GM12878 (cell line): ENCODE measurements at regions not wholly inside any gene's neighbourhood (a gene's known extent, or its start where the extent isn't known, plus 50 kb on each side); places are given as distances from the start of the nearest gene placed in this dataset.

Experiments
- ATAC-seq: fragments of 200-7000 bp; cut with Tn5 transposase; 3 replicates; pipeline ENCODE4 v1.9.1; 2020; ENCODE audit warnings: mild to moderate bottlenecking, moderate library complexity
- BruUV-seq: library from RNA; stranded (reverse); fragments of 400-500 nt; replicated peaks from 2 replicates; lab custom pipeline; 2021; lab: Mats Ljungman, UMichigan
- CTCF ChIA-PET: fragments of 300-600 bp; sonication (Branson Sonifier 250); formaldehyde crosslinking; extraction: SDS; loops from one replicate; lab custom pipeline; 2021; ENCODE audit warnings: inconsistent platforms; lab: Yijun Ruan, JAX
- POLR2A ChIA-PET: fragments of 350-600 bp; formaldehyde crosslinking; extraction: SDS; loops from one replicate; lab custom pipeline; 2021; ENCODE audit warnings: inconsistent platforms; lab: Charles Lee
- RAD21 ChIA-PET: fragments of 300-600 bp; sonication (Branson Sonifier 250); formaldehyde crosslinking; loops from one replicate; lab custom pipeline; 2023; ENCODE audit warnings: antibody characterized with exemption; ENCODE audit not compliant: unreplicated experiment; lab: Charles Lee
- SMC1A ChIA-PET: fragments of 300-600 bp; sonication (Branson Sonifier 250); formaldehyde crosslinking; loops from one replicate; lab custom pipeline; 2023; ENCODE audit not compliant: unreplicated experiment, uncharacterized antibody; lab: Charles Lee
- DNase-seq: peaks from one replicate; pipeline ENCODE4 v3.0.0-alpha.2; 2011; ENCODE audit warnings: low read depth, low spot score
- FAIRE-seq: peaks from 3 replicates; lab custom pipeline; 2011; peaks lifted over from hg19 to GRCh38; lab: Jason Lieb, UNC
- H2AFZ ChIP-seq: 2 replicates; pipeline ENCODE4 v1.6.0; 2011; ENCODE audit warnings: low read depth, low read length, control low read depth; ENCODE audit not compliant: control insufficient read depth
- H3K27ac ChIP-seq: 2 replicates; pipeline ENCODE4 v1.5.1; 2011; ENCODE audit warnings: control low read depth; ENCODE audit not compliant: control insufficient read depth, insufficient read depth
- H3K27me3 ChIP-seq, 2 experiments: replicated peaks in 1 of 2; 2 replicates each; pipeline versions ENCODE4 v1.6.0 to v1.6.1; 2011; ENCODE audit warnings: low read length in 1 of 2; ENCODE audit not compliant: control insufficient read depth in 2 of 2, insufficient read depth in 2 of 2
- H3K36me3 ChIP-seq, 2 experiments: 2 replicates each; pipeline ENCODE4 v1.5.1; 2011; ENCODE audit warnings: low read length in 1 of 2; ENCODE audit not compliant: control insufficient read depth in 2 of 2, insufficient read depth in 2 of 2
- H3K4me1 ChIP-seq: 2 replicates; pipeline ENCODE4 v1.6.1; 2011; ENCODE audit warnings: mild to moderate bottlenecking, low read length, moderate library complexity, mixed read lengths; ENCODE audit not compliant: control insufficient read depth, insufficient read depth
- H3K4me2 ChIP-seq: 2 replicates; pipeline ENCODE4 v1.6.0; 2011; ENCODE audit warnings: control low read depth; ENCODE audit not compliant: control insufficient read depth, insufficient read depth
- H3K4me3 ChIP-seq: fragments of 200-600 bp; sonication (generic); 2 replicates; pipeline ENCODE4 v1.5.1; 2016
- H3K79me2 ChIP-seq: 2 replicates; pipeline ENCODE4 v1.6.0; 2011; ENCODE audit warnings: low read length; ENCODE audit not compliant: control insufficient read depth, insufficient read depth
- H3K9ac ChIP-seq: 2 replicates; pipeline ENCODE4 v1.8.0; 2011; ENCODE audit warnings: low read length, control low read depth, mixed read lengths; ENCODE audit not compliant: control insufficient read depth, insufficient read depth
- H3K9me3 ChIP-seq: replicated peaks from 3 replicates; pipeline ENCODE4 v1.5.1; 2011; ENCODE audit warnings: mild to moderate bottlenecking, low read length; ENCODE audit not compliant: control insufficient read depth, insufficient read depth
- H4K20me1 ChIP-seq: 2 replicates; pipeline ENCODE4 v1.6.0; 2011; ENCODE audit not compliant: control insufficient read depth, insufficient read depth
- BHLHE40 ChIP-seq, 2 experiments: fragments of 450-650 bp in 1 of 2; IDR thresholded peaks; 2 replicates each; pipeline ENCODE4 v1.6.1; 2011 to 2017; ENCODE audit warnings: low read depth in 2 of 2, borderline replicate concordance in 1 of 2, improper control_type of control experiment in 1 of 2, low read length in 1 of 2, mild to moderate bottlenecking in 1 of 2
- BRCA1 ChIP-seq: IDR thresholded peaks from 2 replicates; pipeline ENCODE4 v1.6.1; 2011; ENCODE audit warnings: low read depth, low read length, improper control_type of control experiment
- PAX5 ChIP-seq: IDR thresholded peaks from 2 replicates; pipeline ENCODE4 v1.6.1; 2011; ENCODE audit warnings: low read depth, low read length, borderline replicate concordance
- TCF3 ChIP-seq: IDR thresholded peaks from 2 replicates; pipeline ENCODE4 v1.6.1; 2012; ENCODE audit warnings: low read depth, mild to moderate bottlenecking, low read length, borderline replicate concordance; ENCODE audit not compliant: insufficient read depth
- TCF7 ChIP-seq: IDR thresholded peaks from 2 replicates; pipeline ENCODE4 v1.6.1; 2014; ENCODE audit warnings: antibody characterized with exemption, borderline replicate concordance
- ZNF384 ChIP-seq: IDR thresholded peaks from 2 replicates; pipeline ENCODE4 v1.6.1; 2012; ENCODE audit warnings: low read depth, mild to moderate bottlenecking, low read length, improper control_type of control experiment, borderline replicate concordance
- WGBS: methylation state at CpG from one replicate; pipeline ENCODE4 v1.1.6; 2016; ENCODE audit warnings: low lambda C conversion rate; ENCODE audit not compliant: insufficient replicate concordance, insufficient coverage; ENCODE audit errors: missing lambda C conversion rate; 5-methylcytosine and 5-hydroxymethylcytosine counted together
- in situ Hi-C: fragments of 300-500 bp; cut with MboI; formaldehyde crosslinking; loops from 9 replicates; pipeline ENCODE4 v1.14.3; 2018; ENCODE audit warnings: mixed read lengths
- intact Hi-C: fragments of 100-400 bp; cut with micrococcal nuclease; formaldehyde crosslinking; loops from one replicate; pipeline ENCODE4 v1.14.2; 2022; ENCODE audit not compliant: unreplicated experiment
- TF ChIP-seq, protein P1 (sequence below): IDR thresholded peaks from 2 replicates; pipeline ENCODE4 v1.6.1; 2012; ENCODE audit warnings: low read depth, low read length, improper control_type of control experiment
- TF ChIP-seq, protein P2 (sequence below): IDR thresholded peaks from 2 replicates; pipeline ENCODE4 v1.6.1; 2012; ENCODE audit warnings: mild to moderate bottlenecking, low read depth, low read length
- TF ChIP-seq, protein P3 (sequence below): IDR thresholded peaks from 2 replicates; pipeline ENCODE4 v1.6.1; 2012; ENCODE audit warnings: improper control_type of control experiment, low read depth, low read length; ENCODE audit not compliant: insufficient replicate concordance
- TF ChIP-seq, protein P4 (sequence below): IDR thresholded peaks from 2 replicates; pipeline ENCODE4 v1.6.1; 2012; ENCODE audit warnings: low read length, inconsistent platforms

DNA sequence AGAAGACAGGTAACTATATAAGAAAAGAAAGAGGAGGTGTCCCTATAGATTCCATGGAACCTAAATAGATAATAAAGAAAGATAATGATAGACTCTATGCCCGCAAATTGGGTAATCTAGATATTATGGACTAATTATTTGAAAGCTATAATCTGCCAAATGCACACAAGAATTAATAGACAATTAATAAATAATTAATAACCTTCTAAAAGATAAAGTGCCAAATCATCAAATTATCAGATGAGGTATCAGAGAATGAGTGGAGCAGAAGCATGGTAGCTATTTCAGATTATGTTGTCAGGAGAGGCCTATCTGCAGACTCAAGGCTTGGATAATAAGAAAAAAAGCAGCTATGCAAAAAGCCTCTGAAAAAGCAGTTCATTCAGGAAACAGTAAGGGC lies 1120.8 kb downstream of the PLA2G4A start:
- Histone ChIP-seq H2AFZ (no peak overlapping the region), H3K4me2 (no peak overlapping the region), H3K27me3 (no peaks in the 10 kb centered on the region), H3K27ac (no peak overlapping the region), H3K9me3 (no peaks in the 10 kb centered on the region; the same call in 1 of the 3 replicates), H3K79me2 (no peaks in the 10 kb centered on the region), H4K20me1 (no peaks in the 10 kb centered on the region), H3K9ac (no peak overlapping the region), H3K36me3 (no peaks in the 10 kb centered on the region), H3K4me1 (no peaks in the 10 kb centered on the region), H3K4me3 (no peak overlapping the region)
- no TSS peak for BruUV-seq
- in situ Hi-C loops (no loop called here), intact Hi-C loops (loop anchor here (5.0 kb wide), 1 partner anchor 38 kb away; no protein-coding TSS in a partner anchor)
- FAIRE-seq (no peak), DNase-seq (no peak), ATAC-seq (no peak)
- ChIA-PET POLR2A (no interaction called here), SMC1A (interaction anchor here (1.6 to 2.0 kb wide), 3 partner anchors 13 to 22 kb away, joined by 3 to 5 read pairs (median 4); no protein-coding TSS in a partner anchor), CTCF (interaction anchor here (0.9 to 1.0 kb wide), 2 partner anchors 9 to 13 kb away, joined by 3 to 5 read pairs; no protein-coding TSS in a partner anchor), RAD21 (interaction anchor here (0.7 to 2.5 kb wide), 2 partner anchors 20 to 37 kb away, joined by 3 to 7 read pairs; no protein-coding TSS in a partner anchor)
- 3% methylated on average over 1 of the region's 1 CpG for WGBS
- TF ChIP-seq TCF7 (no peak), BRCA1 (no peak), PAX5 (no peak), ZNF384 (no peak), BHLHE40 (IDR thresholded peaks at IDR 0.05; ENCODE audit: borderline replicate concordance in 1 of 2, low read depth in 2 of 2, low read length in 1 of 2) (no peak), TCF3 (no peak)
- TF ChIP-seq, protein P1, sequence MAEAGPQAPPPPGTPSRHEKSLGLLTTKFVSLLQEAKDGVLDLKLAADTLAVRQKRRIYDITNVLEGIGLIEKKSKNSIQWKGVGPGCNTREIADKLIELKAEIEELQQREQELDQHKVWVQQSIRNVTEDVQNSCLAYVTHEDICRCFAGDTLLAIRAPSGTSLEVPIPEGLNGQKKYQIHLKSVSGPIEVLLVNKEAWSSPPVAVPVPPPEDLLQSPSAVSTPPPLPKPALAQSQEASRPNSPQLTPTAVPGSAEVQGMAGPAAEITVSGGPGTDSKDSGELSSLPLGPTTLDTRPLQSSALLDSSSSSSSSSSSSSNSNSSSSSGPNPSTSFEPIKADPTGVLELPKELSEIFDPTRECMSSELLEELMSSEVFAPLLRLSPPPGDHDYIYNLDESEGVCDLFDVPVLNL = no peak
- TF ChIP-seq, protein P2, sequence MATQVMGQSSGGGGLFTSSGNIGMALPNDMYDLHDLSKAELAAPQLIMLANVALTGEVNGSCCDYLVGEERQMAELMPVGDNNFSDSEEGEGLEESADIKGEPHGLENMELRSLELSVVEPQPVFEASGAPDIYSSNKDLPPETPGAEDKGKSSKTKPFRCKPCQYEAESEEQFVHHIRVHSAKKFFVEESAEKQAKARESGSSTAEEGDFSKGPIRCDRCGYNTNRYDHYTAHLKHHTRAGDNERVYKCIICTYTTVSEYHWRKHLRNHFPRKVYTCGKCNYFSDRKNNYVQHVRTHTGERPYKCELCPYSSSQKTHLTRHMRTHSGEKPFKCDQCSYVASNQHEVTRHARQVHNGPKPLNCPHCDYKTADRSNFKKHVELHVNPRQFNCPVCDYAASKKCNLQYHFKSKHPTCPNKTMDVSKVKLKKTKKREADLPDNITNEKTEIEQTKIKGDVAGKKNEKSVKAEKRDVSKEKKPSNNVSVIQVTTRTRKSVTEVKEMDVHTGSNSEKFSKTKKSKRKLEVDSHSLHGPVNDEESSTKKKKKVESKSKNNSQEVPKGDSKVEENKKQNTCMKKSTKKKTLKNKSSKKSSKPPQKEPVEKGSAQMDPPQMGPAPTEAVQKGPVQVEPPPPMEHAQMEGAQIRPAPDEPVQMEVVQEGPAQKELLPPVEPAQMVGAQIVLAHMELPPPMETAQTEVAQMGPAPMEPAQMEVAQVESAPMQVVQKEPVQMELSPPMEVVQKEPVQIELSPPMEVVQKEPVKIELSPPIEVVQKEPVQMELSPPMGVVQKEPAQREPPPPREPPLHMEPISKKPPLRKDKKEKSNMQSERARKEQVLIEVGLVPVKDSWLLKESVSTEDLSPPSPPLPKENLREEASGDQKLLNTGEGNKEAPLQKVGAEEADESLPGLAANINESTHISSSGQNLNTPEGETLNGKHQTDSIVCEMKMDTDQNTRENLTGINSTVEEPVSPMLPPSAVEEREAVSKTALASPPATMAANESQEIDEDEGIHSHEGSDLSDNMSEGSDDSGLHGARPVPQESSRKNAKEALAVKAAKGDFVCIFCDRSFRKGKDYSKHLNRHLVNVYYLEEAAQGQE = no peak
- TF ChIP-seq, protein P3, sequence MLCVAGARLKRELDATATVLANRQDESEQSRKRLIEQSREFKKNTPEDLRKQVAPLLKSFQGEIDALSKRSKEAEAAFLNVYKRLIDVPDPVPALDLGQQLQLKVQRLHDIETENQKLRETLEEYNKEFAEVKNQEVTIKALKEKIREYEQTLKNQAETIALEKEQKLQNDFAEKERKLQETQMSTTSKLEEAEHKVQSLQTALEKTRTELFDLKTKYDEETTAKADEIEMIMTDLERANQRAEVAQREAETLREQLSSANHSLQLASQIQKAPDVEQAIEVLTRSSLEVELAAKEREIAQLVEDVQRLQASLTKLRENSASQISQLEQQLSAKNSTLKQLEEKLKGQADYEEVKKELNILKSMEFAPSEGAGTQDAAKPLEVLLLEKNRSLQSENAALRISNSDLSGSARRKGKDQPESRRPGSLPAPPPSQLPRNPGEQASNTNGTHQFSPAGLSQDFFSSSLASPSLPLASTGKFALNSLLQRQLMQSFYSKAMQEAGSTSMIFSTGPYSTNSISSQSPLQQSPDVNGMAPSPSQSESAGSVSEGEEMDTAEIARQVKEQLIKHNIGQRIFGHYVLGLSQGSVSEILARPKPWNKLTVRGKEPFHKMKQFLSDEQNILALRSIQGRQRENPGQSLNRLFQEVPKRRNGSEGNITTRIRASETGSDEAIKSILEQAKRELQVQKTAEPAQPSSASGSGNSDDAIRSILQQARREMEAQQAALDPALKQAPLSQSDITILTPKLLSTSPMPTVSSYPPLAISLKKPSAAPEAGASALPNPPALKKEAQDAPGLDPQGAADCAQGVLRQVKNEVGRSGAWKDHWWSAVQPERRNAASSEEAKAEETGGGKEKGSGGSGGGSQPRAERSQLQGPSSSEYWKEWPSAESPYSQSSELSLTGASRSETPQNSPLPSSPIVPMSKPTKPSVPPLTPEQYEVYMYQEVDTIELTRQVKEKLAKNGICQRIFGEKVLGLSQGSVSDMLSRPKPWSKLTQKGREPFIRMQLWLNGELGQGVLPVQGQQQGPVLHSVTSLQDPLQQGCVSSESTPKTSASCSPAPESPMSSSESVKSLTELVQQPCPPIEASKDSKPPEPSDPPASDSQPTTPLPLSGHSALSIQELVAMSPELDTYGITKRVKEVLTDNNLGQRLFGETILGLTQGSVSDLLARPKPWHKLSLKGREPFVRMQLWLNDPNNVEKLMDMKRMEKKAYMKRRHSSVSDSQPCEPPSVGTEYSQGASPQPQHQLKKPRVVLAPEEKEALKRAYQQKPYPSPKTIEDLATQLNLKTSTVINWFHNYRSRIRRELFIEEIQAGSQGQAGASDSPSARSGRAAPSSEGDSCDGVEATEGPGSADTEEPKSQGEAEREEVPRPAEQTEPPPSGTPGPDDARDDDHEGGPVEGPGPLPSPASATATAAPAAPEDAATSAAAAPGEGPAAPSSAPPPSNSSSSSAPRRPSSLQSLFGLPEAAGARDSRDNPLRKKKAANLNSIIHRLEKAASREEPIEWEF = no peak
- TF ChIP-seq, protein P4, sequence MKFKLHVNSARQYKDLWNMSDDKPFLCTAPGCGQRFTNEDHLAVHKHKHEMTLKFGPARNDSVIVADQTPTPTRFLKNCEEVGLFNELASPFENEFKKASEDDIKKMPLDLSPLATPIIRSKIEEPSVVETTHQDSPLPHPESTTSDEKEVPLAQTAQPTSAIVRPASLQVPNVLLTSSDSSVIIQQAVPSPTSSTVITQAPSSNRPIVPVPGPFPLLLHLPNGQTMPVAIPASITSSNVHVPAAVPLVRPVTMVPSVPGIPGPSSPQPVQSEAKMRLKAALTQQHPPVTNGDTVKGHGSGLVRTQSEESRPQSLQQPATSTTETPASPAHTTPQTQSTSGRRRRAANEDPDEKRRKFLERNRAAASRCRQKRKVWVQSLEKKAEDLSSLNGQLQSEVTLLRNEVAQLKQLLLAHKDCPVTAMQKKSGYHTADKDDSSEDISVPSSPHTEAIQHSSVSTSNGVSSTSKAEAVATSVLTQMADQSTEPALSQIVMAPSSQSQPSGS = no peak
